Body of pancreas (tissue), 4 donors: ENCODE measurements at regions not wholly inside any gene's neighbourhood (a gene's known extent, or its start where the extent isn't known, plus 50 kb on each side); places are given as distances from the start of the nearest gene placed in this dataset.

Experiments
- POLR2A ChIP-seq, 3 donors: fragments of 450-650 bp; IDR thresholded peaks; one replicate each; pipeline ENCODE4 v1.6.1; 2016; ENCODE audit warnings: antibody characterized with exemption in 3 of 3, mild to moderate bottlenecking in 2 of 3
- TF ChIP-seq, protein P1 (sequence below), 7 experiments: fragments of 450-650 bp in 4 of 7; fragments of 200-600 bp in 3 of 7; sonication (generic) in 3 of 7; IDR thresholded peaks; one replicate each; pipeline ENCODE4 v1.5.1; 2016 to 2019; ENCODE audit warnings: antibody characterized with exemption in 7 of 7

DNA sequence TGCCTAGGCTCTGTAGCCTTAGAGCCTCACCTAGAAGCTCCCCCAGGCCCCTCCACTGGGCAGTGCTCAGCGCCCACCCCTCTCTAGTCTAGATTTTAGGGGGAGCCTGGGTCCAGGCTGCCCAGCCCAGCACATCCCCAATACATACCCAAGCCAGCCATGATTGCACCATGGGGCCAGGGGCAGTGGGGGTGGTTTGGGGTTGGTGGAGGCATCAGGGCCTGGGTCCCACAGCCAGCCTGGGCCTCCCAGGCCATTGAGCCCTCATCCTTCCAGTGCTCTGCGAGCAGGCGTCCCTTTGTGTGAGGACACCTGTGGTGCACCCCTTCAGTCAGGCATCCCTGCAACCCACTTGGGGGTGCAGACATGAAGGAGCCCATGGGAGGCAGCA is 76.9 kb upstream of the RET start:
- TF ChIP-seq POLR2A (IDR thresholded peaks at IDR 0.05), result no peak
- TF ChIP-seq, protein P1, sequence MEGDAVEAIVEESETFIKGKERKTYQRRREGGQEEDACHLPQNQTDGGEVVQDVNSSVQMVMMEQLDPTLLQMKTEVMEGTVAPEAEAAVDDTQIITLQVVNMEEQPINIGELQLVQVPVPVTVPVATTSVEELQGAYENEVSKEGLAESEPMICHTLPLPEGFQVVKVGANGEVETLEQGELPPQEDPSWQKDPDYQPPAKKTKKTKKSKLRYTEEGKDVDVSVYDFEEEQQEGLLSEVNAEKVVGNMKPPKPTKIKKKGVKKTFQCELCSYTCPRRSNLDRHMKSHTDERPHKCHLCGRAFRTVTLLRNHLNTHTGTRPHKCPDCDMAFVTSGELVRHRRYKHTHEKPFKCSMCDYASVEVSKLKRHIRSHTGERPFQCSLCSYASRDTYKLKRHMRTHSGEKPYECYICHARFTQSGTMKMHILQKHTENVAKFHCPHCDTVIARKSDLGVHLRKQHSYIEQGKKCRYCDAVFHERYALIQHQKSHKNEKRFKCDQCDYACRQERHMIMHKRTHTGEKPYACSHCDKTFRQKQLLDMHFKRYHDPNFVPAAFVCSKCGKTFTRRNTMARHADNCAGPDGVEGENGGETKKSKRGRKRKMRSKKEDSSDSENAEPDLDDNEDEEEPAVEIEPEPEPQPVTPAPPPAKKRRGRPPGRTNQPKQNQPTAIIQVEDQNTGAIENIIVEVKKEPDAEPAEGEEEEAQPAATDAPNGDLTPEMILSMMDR (IDR thresholded peaks at IDR 0.05), result no peak
